ENCODE measurements at regions not wholly inside any gene's neighbourhood (a gene's known extent, or its start where the extent isn't known, plus 50 kb on each side); places are given as distances from the start of the nearest gene placed in this dataset.

DNA sequence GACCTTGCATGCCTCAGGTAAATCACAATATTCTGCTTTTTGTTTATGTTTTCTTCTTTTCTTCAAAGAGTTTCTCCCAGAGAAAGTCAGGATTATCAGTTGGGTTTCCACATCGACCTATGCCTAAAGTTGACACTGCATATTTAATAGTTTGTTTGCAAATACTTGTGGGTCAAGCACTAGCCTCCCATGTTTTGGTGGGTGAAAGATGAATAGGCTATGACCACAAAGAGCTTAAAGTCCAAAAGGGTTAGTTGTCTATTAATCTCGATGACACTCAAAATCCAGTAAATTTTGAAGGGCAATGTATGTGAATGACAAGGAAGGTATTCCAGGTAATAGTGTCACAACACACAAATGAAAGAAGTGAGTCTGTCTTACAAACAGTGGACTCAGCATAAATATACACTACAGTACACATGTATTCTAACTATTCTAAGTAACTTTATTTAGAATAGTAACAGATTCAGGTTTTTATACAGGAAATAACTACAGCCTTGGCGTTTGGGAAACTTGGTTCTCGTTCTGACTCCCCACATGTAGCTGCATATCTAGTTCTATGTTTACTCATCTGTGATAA is 667.1 kb downstream of the PCDH17 start:
- TF ChIP-seq EZH2 (IDR thresholded peaks at IDR 0.05; ENCODE audit: low read depth), result no peak
- TF ChIP-seq, protein P1, sequence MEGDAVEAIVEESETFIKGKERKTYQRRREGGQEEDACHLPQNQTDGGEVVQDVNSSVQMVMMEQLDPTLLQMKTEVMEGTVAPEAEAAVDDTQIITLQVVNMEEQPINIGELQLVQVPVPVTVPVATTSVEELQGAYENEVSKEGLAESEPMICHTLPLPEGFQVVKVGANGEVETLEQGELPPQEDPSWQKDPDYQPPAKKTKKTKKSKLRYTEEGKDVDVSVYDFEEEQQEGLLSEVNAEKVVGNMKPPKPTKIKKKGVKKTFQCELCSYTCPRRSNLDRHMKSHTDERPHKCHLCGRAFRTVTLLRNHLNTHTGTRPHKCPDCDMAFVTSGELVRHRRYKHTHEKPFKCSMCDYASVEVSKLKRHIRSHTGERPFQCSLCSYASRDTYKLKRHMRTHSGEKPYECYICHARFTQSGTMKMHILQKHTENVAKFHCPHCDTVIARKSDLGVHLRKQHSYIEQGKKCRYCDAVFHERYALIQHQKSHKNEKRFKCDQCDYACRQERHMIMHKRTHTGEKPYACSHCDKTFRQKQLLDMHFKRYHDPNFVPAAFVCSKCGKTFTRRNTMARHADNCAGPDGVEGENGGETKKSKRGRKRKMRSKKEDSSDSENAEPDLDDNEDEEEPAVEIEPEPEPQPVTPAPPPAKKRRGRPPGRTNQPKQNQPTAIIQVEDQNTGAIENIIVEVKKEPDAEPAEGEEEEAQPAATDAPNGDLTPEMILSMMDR (conservative IDR thresholded peaks at IDR 0.05), result no peak
